T-helper 17 cell (primary cell): ENCODE measurements at regions not wholly inside any gene's neighbourhood (a gene's known extent, or its start where the extent isn't known, plus 50 kb on each side); places are given as distances from the start of the nearest gene placed in this dataset.
"Not testable (repeated sequence)": the region's sequence is repeated elsewhere in the genome, so short reads cannot be mapped to it uniquely, and the experiment has no call there.

Source experiments
- ATAC-seq: fragments of 150-1000 bp; cut with Tn5 transposase; 2 replicates; pipeline ENCODE4 v1.10.0; 2021; ENCODE audit warnings: mild to moderate bottlenecking, moderate library complexity
- DNase-seq, 3 donors: peaks; one replicate each; pipeline versions ENCODE4 v3.0.0 to v3.0.0-alpha.2; 2020 to 2021
- H3K9me3 ChIP-seq: one replicate; pipeline ENCODE4 v1.7.0; 2013; ENCODE audit warnings: low read length, mild to moderate bottlenecking; ENCODE audit not compliant: control insufficient read depth, poor library complexity, severe bottlenecking
- H3K27ac Mint-ChIP-seq: one replicate; pipeline ENCODE4 v1.8.0; 2022; ENCODE audit warnings: mild to moderate bottlenecking, moderate library complexity, mixed read lengths
- H3K27me3 Mint-ChIP-seq: one replicate; pipeline ENCODE4 v1.8.0; 2022; ENCODE audit warnings: mixed read lengths
- H3K36me3 Mint-ChIP-seq: one replicate; pipeline ENCODE4 v1.8.0; 2022; ENCODE audit warnings: low read depth, mixed read lengths
- H3K4me1 Mint-ChIP-seq: one replicate; pipeline ENCODE4 v1.8.0; 2022; ENCODE audit warnings: mild to moderate bottlenecking, mixed read lengths
- H3K4me3 Mint-ChIP-seq: one replicate; pipeline ENCODE4 v1.8.0; 2022; ENCODE audit warnings: mild to moderate bottlenecking, moderate library complexity, mixed read lengths

DNA sequence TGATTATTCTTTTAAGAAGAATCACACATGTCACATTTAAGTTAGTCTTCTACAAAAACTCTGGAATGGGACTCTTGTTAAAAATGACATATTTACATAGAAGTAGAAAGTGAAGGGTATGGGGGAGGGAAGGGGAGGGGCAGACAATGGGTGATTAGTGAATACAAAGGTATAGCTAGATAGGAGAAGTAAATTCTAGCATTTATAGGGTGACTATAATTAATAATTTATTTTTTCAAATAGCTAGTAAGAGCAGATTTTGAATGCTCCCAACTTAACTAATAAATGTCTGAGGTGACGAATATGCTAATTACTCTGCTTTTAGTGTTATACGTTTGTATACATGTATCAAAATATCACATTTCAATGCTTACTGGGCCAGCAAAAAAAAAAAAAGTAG lies 59.4 kb downstream of the BLTP3B start:
- no peak overlapping the region for H3K4me3 Mint-ChIP-seq
- peaks cover 9% of the 10 kb centered on the region for H3K36me3 Mint-ChIP-seq

DNA sequence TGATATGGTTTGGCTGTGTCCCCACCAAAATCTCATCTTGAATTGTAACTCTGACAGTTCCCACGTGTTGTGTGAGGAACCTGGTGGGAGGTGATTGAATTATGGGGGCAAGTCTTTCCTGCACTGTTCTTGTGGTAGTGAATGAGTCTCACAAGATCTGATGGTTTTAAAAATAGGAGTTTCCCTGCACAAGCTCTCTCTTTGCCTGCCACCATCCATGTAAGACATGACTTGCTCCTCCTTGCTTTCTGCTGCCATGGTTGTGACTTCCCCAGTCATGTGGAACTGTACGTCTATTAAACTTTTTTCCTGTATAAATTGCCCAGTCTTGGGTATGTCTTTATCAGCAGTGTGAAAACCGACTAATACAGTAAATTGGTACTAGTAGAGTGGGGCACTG lies 63.9 kb downstream of the BLTP3B start:
- DNase-seq, H3K9me3 ChIP-seq, H3K27ac Mint-ChIP-seq, H3K4me1 Mint-ChIP-seq, ATAC-seq, H3K27me3 Mint-ChIP-seq, H3K36me3 Mint-ChIP-seq, H3K4me3 Mint-ChIP-seq: not testable (repeated sequence)

More for the DNA sequence above, 59.4 kb downstream of the BLTP3B start:
- Mint-ChIP-seq H3K27me3 (no peaks in the 10 kb centered on the region), H3K4me1 (peaks cover 3% of the 10 kb centered on the region), H3K27ac (no peak overlapping the region)
- no peaks in the 10 kb centered on the region for H3K9me3 ChIP-seq
- DNase-seq (no peak), ATAC-seq (no peak)

DNA sequence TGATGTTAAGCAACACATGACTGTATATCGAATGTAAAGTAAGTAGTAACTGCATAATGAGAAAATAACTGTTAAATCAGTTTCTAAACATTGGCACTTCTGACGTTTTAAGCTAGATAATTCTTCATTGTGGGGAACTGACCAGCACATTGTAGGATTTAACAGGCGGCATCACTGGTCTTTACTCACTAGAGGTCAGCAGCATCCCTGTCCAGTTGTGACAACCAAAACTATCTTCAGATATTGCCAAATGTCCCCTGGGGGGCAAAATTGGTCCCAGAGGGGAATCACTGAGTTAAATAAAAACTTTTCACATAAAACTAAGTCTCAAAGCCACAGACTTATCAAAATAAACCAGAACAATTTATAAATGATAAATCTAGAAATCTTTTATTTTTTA lies 65.3 kb downstream of the BLTP3B start:
- no peaks in the 10 kb centered on the region for H3K9me3 ChIP-seq
- peaks cover 5% of the 10 kb centered on the region for H3K36me3 Mint-ChIP-seq
- ATAC-seq (no peak), DNase-seq (no peak)
- H3K27ac Mint-ChIP-seq = no peak overlapping the region
- no peaks in the 10 kb centered on the region for H3K4me1 Mint-ChIP-seq
- H3K4me3 Mint-ChIP-seq = no peak overlapping the region
- no peaks in the 10 kb centered on the region for H3K27me3 Mint-ChIP-seq

DNA sequence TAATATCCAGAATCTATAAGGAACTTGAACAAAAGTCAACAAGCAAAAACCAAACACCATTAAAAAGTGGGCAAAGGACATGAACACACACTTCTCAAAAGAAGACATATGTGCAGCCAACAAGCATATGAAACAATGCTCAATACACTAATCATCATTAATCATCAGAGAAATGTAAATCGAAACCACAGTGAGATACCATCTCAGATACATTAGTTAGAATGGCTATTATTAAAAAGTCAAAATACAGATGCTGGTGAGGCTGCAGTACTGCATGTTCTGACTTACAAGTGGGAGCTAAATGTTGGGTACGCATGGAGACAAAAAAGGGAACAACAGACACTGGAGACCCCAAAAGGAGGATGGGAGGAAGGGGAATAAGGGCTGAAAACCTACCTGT lies 67.1 kb downstream of the BLTP3B start:
- Mint-ChIP-seq H3K4me3 (no peak overlapping the region), H3K27ac (no peak overlapping the region), H3K36me3 (peaks cover 5% of the 10 kb centered on the region), H3K27me3 (no peaks in the 10 kb centered on the region), H3K4me1 (no peaks in the 10 kb centered on the region)
- ATAC-seq (no peak), DNase-seq (no peak)
- H3K9me3 ChIP-seq = no peaks in the 10 kb centered on the region

DNA sequence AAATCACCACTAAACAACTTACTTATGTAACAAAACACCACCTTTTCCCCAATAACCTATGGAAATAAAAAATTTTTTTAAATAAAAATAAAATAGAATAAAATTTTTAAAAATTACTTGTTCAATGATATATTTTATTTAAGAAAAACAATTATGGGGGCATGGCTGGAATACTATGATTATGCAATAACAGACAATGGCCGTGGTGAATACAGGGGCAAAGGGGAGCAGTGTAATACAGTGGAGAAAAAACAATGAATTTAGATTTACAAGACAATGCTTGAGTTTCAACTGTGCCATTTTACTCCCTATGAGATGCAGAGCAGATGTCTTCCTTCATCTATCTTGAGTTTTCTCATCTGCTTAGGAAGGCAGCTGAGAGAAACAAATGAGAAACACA lies 72.9 kb downstream of the BLTP3B start:
- ATAC-seq = no peak
- no peaks in the 10 kb centered on the region for H3K9me3 ChIP-seq
- H3K4me1 Mint-ChIP-seq = no peaks in the 10 kb centered on the region
- H3K27me3 Mint-ChIP-seq = no peaks in the 10 kb centered on the region
- H3K36me3 Mint-ChIP-seq = peaks cover 13% of the 10 kb centered on the region
- no peak overlapping the region for H3K27ac Mint-ChIP-seq
- DNase-seq = no peak
- H3K4me3 Mint-ChIP-seq = no peak overlapping the region

DNA sequence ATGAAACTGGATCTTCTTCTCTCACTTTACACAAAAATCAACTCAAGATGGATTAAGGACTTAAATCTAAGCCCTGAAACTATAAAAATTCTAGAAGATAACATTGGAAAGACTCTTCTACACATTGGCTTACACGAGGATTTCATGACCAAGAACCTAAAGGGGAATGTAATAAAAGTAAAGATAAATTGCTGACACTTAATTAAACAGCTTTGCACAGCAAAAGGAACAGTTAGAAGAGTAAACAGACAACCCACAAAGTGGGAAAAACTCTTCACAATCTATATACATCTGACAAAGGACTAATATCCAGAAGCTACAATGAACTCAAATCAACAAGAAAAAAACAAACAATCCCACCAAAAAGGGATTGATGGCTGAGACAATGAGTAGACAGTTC lies 74.4 kb downstream of the BLTP3B start:
- no peak overlapping the region for H3K4me3 Mint-ChIP-seq
- H3K4me1 Mint-ChIP-seq = no peaks in the 10 kb centered on the region
- no peak for ATAC-seq
- no peak for DNase-seq
- no peak overlapping the region for H3K27ac Mint-ChIP-seq
- no peaks in the 10 kb centered on the region for H3K27me3 Mint-ChIP-seq
- peaks cover 13% of the 10 kb centered on the region for H3K36me3 Mint-ChIP-seq
- no peaks in the 10 kb centered on the region for H3K9me3 ChIP-seq

DNA sequence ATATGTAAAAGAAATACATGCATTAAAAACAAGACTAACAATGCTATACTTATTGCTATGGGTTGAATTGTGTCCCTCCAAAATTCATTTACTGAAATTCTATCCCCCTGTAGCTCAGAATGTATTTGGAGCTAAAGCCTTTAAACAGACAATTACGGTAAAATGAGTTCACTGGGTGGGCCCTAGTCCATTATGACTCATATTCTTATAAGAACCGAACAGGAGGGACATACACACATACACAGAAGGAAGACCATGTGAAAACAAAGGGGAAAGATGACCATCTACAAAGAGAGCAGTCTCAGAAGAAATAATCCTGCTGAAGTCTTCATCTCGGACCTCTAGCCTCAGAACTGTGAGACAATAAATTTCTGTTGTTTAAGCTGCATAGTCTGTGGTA lies 77.1 kb upstream of the ANKS1B start:
- Mint-ChIP-seq H3K4me1 (peaks cover 3% of the 10 kb centered on the region), H3K27me3 (no peaks in the 10 kb centered on the region), H3K4me3 (no peak overlapping the region), H3K36me3 (peaks cover 4% of the 10 kb centered on the region), H3K27ac (no peak overlapping the region)
- DNase-seq (no peak), ATAC-seq (no peak)
- H3K9me3 ChIP-seq = no peaks in the 10 kb centered on the region

DNA sequence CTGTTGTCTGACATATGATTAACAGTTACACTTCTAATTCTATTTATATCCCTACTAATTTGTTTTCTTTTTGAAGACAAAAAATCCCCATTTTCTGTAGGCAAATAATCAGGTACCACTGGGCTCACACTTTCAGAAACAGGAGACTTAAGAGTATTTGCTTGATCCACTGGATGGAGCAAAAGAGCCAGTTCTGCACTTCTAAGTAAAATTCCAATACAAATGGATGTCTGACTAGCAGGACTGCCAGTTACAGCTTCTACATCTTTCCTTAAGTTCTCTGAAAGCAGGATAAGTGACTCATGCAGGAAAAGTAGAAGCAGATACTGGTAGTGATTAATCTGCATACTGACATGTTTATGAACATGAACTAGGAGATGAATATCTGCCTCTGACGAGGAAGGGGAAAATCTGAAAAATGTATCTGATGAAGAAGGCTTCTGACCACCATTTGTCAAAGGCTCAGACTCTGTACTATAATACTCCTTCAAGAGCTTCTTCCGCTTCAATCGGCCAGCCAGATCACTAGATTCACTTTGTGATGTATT lies 73.8 kb upstream of the ANKS1B start:
- Mint-ChIP-seq H3K27ac (peak overlapping the region; percentile 8), H3K36me3 (peaks cover 2% of the 10 kb centered on the region), H3K4me1 (peaks cover 3% of the 10 kb centered on the region), H3K4me3 (no peak overlapping the region), H3K27me3 (no peaks in the 10 kb centered on the region)
- ATAC-seq (no peak), DNase-seq (no peak)
- no peaks in the 10 kb centered on the region for H3K9me3 ChIP-seq

DNA sequence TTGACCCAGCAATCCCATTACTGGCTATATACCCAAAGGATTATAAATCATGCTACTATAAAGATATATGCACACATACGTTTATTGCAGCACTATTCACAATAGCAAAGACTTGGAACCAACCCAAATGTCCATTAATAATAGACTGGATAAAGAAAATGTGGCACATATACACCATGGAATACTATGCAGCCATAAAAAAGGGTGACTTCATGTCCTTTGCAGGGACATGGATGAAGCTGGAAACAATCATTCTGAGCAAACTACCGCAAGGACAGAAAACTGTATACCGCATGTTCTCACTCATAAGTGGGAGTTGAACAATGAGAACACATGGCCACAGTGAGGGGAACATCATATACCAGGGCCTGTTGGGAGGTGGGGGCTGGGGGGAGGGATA lies 61.5 kb upstream of the ANKS1B start:
- H3K4me3 Mint-ChIP-seq, H3K27ac Mint-ChIP-seq, ATAC-seq, DNase-seq, H3K9me3 ChIP-seq, H3K27me3 Mint-ChIP-seq, H3K4me1 Mint-ChIP-seq: not testable (repeated sequence)
- H3K36me3 Mint-ChIP-seq = peaks cover 16% of the 10 kb centered on the region

DNA sequence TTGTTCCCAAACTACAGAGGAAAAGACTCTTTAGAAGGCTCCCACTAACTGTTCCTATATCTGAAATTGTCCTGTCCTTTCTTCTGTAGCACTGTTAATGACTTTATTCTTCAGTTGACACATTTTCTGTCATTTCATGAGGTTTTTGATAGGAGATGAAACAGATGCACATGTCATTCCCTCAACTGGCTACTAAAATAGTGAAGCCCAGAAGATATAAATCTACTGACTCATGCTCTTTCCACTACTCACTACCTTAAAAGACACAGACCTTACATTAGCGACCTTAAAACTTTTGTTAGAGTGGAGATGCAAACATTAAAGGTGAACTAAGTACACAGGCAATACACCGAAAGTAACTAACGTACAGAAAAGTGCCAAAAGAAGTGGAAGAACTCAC lies 59.5 kb upstream of the ANKS1B start:
- Mint-ChIP-seq H3K27ac (no peak overlapping the region), H3K36me3 (peaks cover 16% of the 10 kb centered on the region), H3K4me3 (no peak overlapping the region), H3K4me1 (peaks cover 7% of the 10 kb centered on the region), H3K27me3 (no peaks in the 10 kb centered on the region)
- ATAC-seq (no peak), DNase-seq (no peak)
- no peaks in the 10 kb centered on the region for H3K9me3 ChIP-seq

DNA sequence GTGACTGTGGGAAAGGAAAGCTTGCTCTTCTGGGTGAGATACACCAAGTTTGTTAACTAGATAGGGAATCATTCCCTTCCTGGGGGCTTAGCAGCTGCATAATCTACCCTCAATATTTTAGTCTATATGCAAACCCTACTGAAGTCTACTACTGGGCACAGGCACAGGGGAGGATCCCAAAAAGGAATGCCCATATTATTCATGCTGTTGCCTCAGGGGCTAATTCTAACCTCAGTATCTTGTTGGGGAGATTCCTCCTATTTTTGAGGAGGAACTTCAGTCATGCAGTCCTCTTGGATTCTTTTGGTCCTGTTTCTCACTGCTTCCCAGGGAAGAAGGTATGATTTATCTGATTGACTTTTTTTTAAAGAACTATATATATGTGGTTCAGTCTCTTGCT lies 58.9 kb upstream of the ANKS1B start:
- H3K4me3 Mint-ChIP-seq = no peak overlapping the region
- no peak overlapping the region for H3K27ac Mint-ChIP-seq
- H3K9me3 ChIP-seq = no peaks in the 10 kb centered on the region
- H3K27me3 Mint-ChIP-seq = no peaks in the 10 kb centered on the region
- peaks cover 5% of the 10 kb centered on the region for H3K4me1 Mint-ChIP-seq
- ATAC-seq (no peak), DNase-seq (no peak)
- H3K36me3 Mint-ChIP-seq = peaks cover 14% of the 10 kb centered on the region
